Astrocyte (in vitro differentiated cells and primary cell): ENCODE measurements at regions not wholly inside any gene's neighbourhood (a gene's known extent, or its start where the extent isn't known, plus 50 kb on each side); places are given as distances from the start of the nearest gene placed in this dataset.

Experiments
- DNase-seq: peaks from one replicate; pipeline ENCODE4 v3.0.0-alpha.2; 2010; ENCODE audit warnings: low read depth
- FAIRE-seq: peaks from 2 replicates; lab custom pipeline; 2011; peaks lifted over from hg19 to GRCh38; lab: Jason Lieb, UNC
- H2AFZ ChIP-seq: 2 replicates; pipeline ENCODE4 v1.6.0; 2012; ENCODE audit warnings: low read depth, low read length, inconsistent platforms
- H3K27ac ChIP-seq: 2 replicates; pipeline ENCODE4 v1.5.1; 2011; ENCODE audit warnings: low read depth, low read length, inconsistent platforms
- H3K27me3 ChIP-seq: 2 replicates; pipeline ENCODE4 v1.6.0; 2011; ENCODE audit warnings: low read length, inconsistent platforms; ENCODE audit not compliant: insufficient read depth
- H3K36me3 ChIP-seq: 2 replicates; pipeline ENCODE4 v1.5.1; 2011; ENCODE audit warnings: low read length, inconsistent platforms; ENCODE audit not compliant: insufficient read depth
- H3K4me1 ChIP-seq: 2 replicates; pipeline ENCODE4 v1.5.1; 2011; ENCODE audit warnings: low read length, inconsistent platforms; ENCODE audit not compliant: insufficient read depth
- H3K4me2 ChIP-seq: 2 replicates; pipeline ENCODE4 v1.6.0; 2012; ENCODE audit warnings: low read length, inconsistent platforms
- H3K4me3 ChIP-seq: 2 replicates; pipeline ENCODE4 v1.5.1; 2011; ENCODE audit warnings: low read depth, mild to moderate bottlenecking, low read length, inconsistent platforms; ENCODE audit not compliant: insufficient read depth
- H3K79me2 ChIP-seq: 2 replicates; pipeline ENCODE4 v1.6.0; 2012; ENCODE audit warnings: mild to moderate bottlenecking, low read length, inconsistent platforms; ENCODE audit not compliant: insufficient read depth
- H3K9ac ChIP-seq: 2 replicates; pipeline ENCODE4 v1.6.0; 2012; ENCODE audit warnings: mild to moderate bottlenecking, low read length, inconsistent platforms
- H3K9me3 ChIP-seq: 2 replicates; pipeline ENCODE4 v1.5.1; 2012; ENCODE audit warnings: low read depth, mild to moderate bottlenecking, low read length, inconsistent platforms; ENCODE audit not compliant: insufficient read depth
- H4K20me1 ChIP-seq: 2 replicates; pipeline ENCODE4 v1.6.0; 2012; ENCODE audit warnings: low read length, inconsistent platforms; ENCODE audit not compliant: insufficient read depth
- H3K27ac Mint-ChIP-seq: one replicate; pipeline ENCODE4 v1.8.0; 2021; ENCODE audit warnings: mild to moderate bottlenecking, mixed read lengths; ENCODE audit not compliant: unreplicated experiment
- H3K27me3 Mint-ChIP-seq: one replicate; pipeline ENCODE4 v1.8.0; 2021; ENCODE audit warnings: low read depth, mixed read lengths; ENCODE audit not compliant: unreplicated experiment
- H3K36me3 Mint-ChIP-seq: one replicate; pipeline ENCODE4 v1.8.0; 2021; ENCODE audit warnings: low read depth, mixed read lengths; ENCODE audit not compliant: unreplicated experiment
- H3K4me1 Mint-ChIP-seq: one replicate; pipeline ENCODE4 v1.8.0; 2021; ENCODE audit warnings: low read depth, mixed read lengths; ENCODE audit not compliant: unreplicated experiment
- H3K4me3 Mint-ChIP-seq: one replicate; pipeline ENCODE4 v1.8.0; 2021; ENCODE audit warnings: mild to moderate bottlenecking, moderate library complexity, mixed read lengths; ENCODE audit not compliant: unreplicated experiment
- H3K9me3 Mint-ChIP-seq: one replicate; pipeline ENCODE4 v1.8.0; 2021; ENCODE audit warnings: mild to moderate bottlenecking, mixed read lengths; ENCODE audit not compliant: unreplicated experiment
- CTCF ChIP-seq: IDR thresholded peaks from 2 replicates; pipeline ENCODE4 v1.5.1; 2011; ENCODE audit warnings: low read depth, mild to moderate bottlenecking, inconsistent platforms, low read length, moderate library complexity; ENCODE audit not compliant: insufficient read depth
- EZH2 ChIP-seq: IDR thresholded peaks from 2 replicates; pipeline ENCODE4 v1.6.1; 2012; ENCODE audit warnings: mild to moderate bottlenecking, low read length, inconsistent platforms; ENCODE audit not compliant: insufficient read depth

- Histone ChIP-seq H3K27ac (no peak overlapping the region), H3K4me3 (no peak overlapping the region), H3K4me1 (no peaks in the 10 kb centered on the region), H3K79me2 (no peaks in the 10 kb centered on the region), H3K9ac (no peak overlapping the region), H2AFZ (no peak overlapping the region), H4K20me1 (no peaks in the 10 kb centered on the region), H3K27me3 (no peaks in the 10 kb centered on the region), H3K36me3 (no peaks in the 10 kb centered on the region), H3K9me3 (peaks cover 3% of the 10 kb centered on the region), H3K4me2 (no peak overlapping the region)
- DNase-seq (no peak), FAIRE-seq (no peak)
- TF ChIP-seq EZH2: no peak
- TF ChIP-seq CTCF: no peak
- Mint-ChIP-seq H3K36me3 (peaks cover 8% of the 10 kb centered on the region), H3K4me1 (no peaks in the 10 kb centered on the region), H3K27ac (no peak overlapping the region), H3K4me3 (no peak overlapping the region), H3K9me3 (no peaks in the 10 kb centered on the region), H3K27me3 (peaks cover 8% of the 10 kb centered on the region)
Measured at GRCh38 chr22:48593551-48593950, 1234.1 kb downstream of the BRD1 start.

- H3K4me1 ChIP-seq: no peaks in the 10 kb centered on the region
- H3K9me3 ChIP-seq: no peaks in the 10 kb centered on the region
- no peaks in the 10 kb centered on the region for H4K20me1 ChIP-seq
- Mint-ChIP-seq H3K27me3 (peaks cover 9% of the 10 kb centered on the region), H3K27ac (no peak overlapping the region), H3K4me3 (no peak overlapping the region), H3K36me3 (peaks cover 5% of the 10 kb centered on the region), H3K4me1 (no peaks in the 10 kb centered on the region), H3K9me3 (no peaks in the 10 kb centered on the region)
- no peak overlapping the region for H3K9ac ChIP-seq
- no peaks in the 10 kb centered on the region for H3K79me2 ChIP-seq
- no peak for DNase-seq
- TF ChIP-seq EZH2: no peak
- TF ChIP-seq CTCF: no peak
- no peak overlapping the region for H2AFZ ChIP-seq
- no peak overlapping the region for H3K4me2 ChIP-seq
- FAIRE-seq: no peak
- no peaks in the 10 kb centered on the region for H3K27me3 ChIP-seq
- no peaks in the 10 kb centered on the region for H3K36me3 ChIP-seq
- no peak overlapping the region for H3K27ac ChIP-seq
- H3K4me3 ChIP-seq: no peak overlapping the region
Measured at GRCh38 chr22:48592931-48593330, 1234.7 kb downstream of the BRD1 start.

GRCh38 chr22:48592488-48592887 lies 1235.2 kb downstream of the BRD1 start:
- H3K27ac Mint-ChIP-seq: no peak overlapping the region
- no peak overlapping the region for H3K4me3 ChIP-seq

More at GRCh38 chr22:48592488-48592887, 1235.2 kb downstream of the BRD1 start:
- Mint-ChIP-seq H3K4me3 (no peak overlapping the region), H3K9me3 (no peaks in the 10 kb centered on the region), H3K27me3 (peaks cover 9% of the 10 kb centered on the region), H3K36me3 (peaks cover 2% of the 10 kb centered on the region), H3K4me1 (no peaks in the 10 kb centered on the region)
- DNase-seq (no peak), FAIRE-seq (no peak)
- TF ChIP-seq EZH2 (no peak), CTCF (no peak)
- Histone ChIP-seq H3K36me3 (no peaks in the 10 kb centered on the region), H3K9me3 (no peaks in the 10 kb centered on the region), H3K9ac (no peak overlapping the region), H3K27ac (no peak overlapping the region), H2AFZ (no peak overlapping the region), H3K79me2 (no peaks in the 10 kb centered on the region), H3K27me3 (no peaks in the 10 kb centered on the region), H3K4me1 (no peaks in the 10 kb centered on the region), H3K4me2 (no peak overlapping the region), H4K20me1 (no peaks in the 10 kb centered on the region)
